ENCODE measurements at regions not wholly inside any gene's neighbourhood (a gene's known extent, or its start where the extent isn't known, plus 50 kb on each side); places are given as distances from the start of the nearest gene placed in this dataset.

DNA sequence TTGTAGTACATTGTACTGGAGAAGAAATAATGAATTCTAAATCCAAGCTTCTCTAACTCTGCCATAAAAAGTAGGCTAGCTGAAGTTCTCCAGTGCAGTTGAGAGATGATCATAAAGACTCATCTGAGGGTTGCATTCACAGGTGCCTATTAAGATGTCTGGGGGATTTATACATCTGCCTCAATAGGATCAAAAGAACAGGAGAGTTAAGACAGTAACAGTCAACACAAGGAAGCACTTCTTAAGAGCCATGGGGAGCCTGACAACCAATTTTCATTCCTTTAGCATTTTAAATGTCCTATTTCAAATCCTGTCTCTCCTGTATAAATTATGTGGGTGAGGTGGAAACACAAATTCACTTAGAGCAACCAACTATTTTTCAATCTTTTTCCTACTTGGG is 432.4 kb upstream of the NWD2 start:
- POLR2A ChIA-PET (ENCODE audit: unreplicated experiment): no interaction called here
- Histone ChIP-seq H3K9me2 (ENCODE audit: insufficient read depth) (peaks cover 3% of the 10 kb centered on the region; the same call in 1 of the 2 replicates), H3K4me1 (replicated peaks; ENCODE audit: insufficient read depth) (no peaks in the 10 kb centered on the region), H3F3A (ENCODE audit: insufficient read depth, low read depth) (no peaks in the 10 kb centered on the region), H3K4me3 (no peak overlapping the region), H3K9me3 (ENCODE audit: insufficient read depth, low read depth) (no peaks in the 10 kb centered on the region), H4K20me1 (ENCODE audit: insufficient read depth) (no peaks in the 10 kb centered on the region), H3K27me3 (ENCODE audit: insufficient read depth, low read depth) (no peaks in the 10 kb centered on the region), H2AFZ (no peak overlapping the region), H3K79me2 (ENCODE audit: low read depth) (no peaks in the 10 kb centered on the region), H3K27ac (no peak overlapping the region), H3K4me2 (no peak overlapping the region), H3K36me3 (ENCODE audit: low read depth) (no peaks in the 10 kb centered on the region)
- CTCF ChIA-PET: no interaction called here
- BruUV-seq (replicated peaks): no TSS peak
- DNase-seq: no peak
- TF ChIP-seq, protein P1, sequence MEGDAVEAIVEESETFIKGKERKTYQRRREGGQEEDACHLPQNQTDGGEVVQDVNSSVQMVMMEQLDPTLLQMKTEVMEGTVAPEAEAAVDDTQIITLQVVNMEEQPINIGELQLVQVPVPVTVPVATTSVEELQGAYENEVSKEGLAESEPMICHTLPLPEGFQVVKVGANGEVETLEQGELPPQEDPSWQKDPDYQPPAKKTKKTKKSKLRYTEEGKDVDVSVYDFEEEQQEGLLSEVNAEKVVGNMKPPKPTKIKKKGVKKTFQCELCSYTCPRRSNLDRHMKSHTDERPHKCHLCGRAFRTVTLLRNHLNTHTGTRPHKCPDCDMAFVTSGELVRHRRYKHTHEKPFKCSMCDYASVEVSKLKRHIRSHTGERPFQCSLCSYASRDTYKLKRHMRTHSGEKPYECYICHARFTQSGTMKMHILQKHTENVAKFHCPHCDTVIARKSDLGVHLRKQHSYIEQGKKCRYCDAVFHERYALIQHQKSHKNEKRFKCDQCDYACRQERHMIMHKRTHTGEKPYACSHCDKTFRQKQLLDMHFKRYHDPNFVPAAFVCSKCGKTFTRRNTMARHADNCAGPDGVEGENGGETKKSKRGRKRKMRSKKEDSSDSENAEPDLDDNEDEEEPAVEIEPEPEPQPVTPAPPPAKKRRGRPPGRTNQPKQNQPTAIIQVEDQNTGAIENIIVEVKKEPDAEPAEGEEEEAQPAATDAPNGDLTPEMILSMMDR (conservative IDR thresholded peaks at IDR 0.05): no peak
- intact Hi-C loops (cut with micrococcal nuclease; ENCODE audit: unreplicated experiment): no loop called here

DNA sequence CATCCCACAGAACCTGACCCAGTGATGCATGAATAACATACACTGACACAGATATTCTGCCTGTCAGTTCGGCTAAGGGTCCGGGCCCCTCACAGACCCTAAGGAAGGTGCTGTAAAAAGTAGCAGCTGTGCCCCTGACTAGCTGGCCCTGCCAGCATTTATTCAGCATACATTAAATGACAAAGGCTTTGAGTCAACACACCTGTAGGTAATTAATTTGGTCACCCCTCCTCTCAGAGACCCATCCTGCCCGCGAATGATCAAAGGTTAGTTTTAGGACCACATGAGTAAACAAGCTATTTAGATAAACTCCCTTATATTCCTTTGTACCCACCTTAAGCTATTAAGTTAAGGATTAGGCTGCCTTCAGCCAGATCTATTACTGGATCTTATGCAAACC is 429.0 kb upstream of the NWD2 start:
- TF ChIP-seq, protein P1 (conservative IDR thresholded peaks at IDR 0.05): no peak
- no peak for TF ChIP-seq EZH2 (IDR thresholded peaks at IDR 0.05; ENCODE audit: low read depth)
- Histone ChIP-seq H2AFZ (no peak overlapping the region), H3K36me3 (ENCODE audit: low read depth) (no peaks in the 10 kb centered on the region), H3K27ac (no peak overlapping the region), H3K27me3 (ENCODE audit: insufficient read depth, low read depth) (no peaks in the 10 kb centered on the region), H3F3A (ENCODE audit: insufficient read depth, low read depth) (no peaks in the 10 kb centered on the region), H3K4me2 (no peak overlapping the region), H3K4me3 (no peak overlapping the region), H3K9me2 (ENCODE audit: insufficient read depth) (no peaks in the 10 kb centered on the region), H3K4me1 (replicated peaks; ENCODE audit: insufficient read depth) (no peaks in the 10 kb centered on the region), H4K20me1 (ENCODE audit: insufficient read depth) (no peaks in the 10 kb centered on the region), H3K9me3 (ENCODE audit: insufficient read depth, low read depth) (no peaks in the 10 kb centered on the region), H3K79me2 (ENCODE audit: low read depth) (no peaks in the 10 kb centered on the region)
- intact Hi-C loops (cut with micrococcal nuclease; ENCODE audit: unreplicated experiment): no loop called here
- ChIA-PET CTCF (no interaction called here), POLR2A (ENCODE audit: unreplicated experiment) (no interaction called here)
- no peak for DNase-seq
- BruUV-seq (replicated peaks): no TSS peak

DNA sequence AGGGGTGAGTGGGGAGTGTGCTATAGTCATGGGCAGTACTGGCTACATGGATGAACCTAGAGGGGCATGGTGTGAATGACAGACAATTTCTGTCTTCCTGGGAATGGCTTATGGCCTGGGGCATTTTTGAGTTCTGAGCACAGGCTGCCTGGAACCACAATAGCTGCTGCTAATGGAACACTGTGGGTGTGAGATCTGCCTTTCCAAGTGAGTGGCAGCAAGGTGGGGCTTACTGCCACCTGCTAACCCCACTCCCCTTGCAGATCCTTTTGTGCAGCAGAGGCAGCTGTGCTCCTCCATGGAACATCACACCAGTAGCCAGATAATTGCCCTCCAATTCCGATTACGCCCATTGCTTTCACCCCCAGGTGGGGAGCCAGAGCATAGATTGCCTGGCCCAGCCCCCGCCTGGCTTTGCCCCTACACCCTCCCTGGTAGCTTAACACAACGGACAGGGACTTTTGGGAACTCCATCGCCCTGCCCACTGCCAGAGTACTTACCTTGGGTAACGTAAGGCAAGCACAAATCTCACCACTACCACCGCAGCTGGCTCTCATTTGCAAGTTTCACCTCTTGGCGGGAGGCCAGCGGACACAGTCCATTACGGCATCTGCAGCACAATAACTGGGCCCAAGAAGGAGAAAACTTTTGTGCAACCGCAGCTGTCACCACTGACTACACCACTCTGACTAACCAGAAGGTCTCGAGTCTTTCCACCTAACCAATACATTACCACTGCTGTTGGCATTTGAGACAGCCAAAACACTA is 421.2 kb upstream of the NWD2 start:
- ChIA-PET POLR2A (ENCODE audit: unreplicated experiment) (no interaction called here), CTCF (no interaction called here)
- H3K4me2 ChIP-seq: no peak overlapping the region
- H3K27ac ChIP-seq: no peak overlapping the region
- H3K27me3 ChIP-seq (ENCODE audit: insufficient read depth, low read depth): no peaks in the 10 kb centered on the region
- no peak overlapping the region for H3K4me3 ChIP-seq
- no peaks in the 10 kb centered on the region for H3K9me2 ChIP-seq (ENCODE audit: insufficient read depth)
- BruUV-seq (replicated peaks): no TSS peak
- H3K9me3 ChIP-seq (ENCODE audit: insufficient read depth, low read depth): no peaks in the 10 kb centered on the region
- no peak overlapping the region for H2AFZ ChIP-seq
- intact Hi-C loops (cut with micrococcal nuclease; ENCODE audit: unreplicated experiment): no loop called here
- no peaks in the 10 kb centered on the region for H3K4me1 ChIP-seq (replicated peaks; ENCODE audit: insufficient read depth)
- H3K36me3 ChIP-seq (ENCODE audit: low read depth): no peaks in the 10 kb centered on the region
- no peaks in the 10 kb centered on the region for H3K79me2 ChIP-seq (ENCODE audit: low read depth)
- DNase-seq: no peak
- no peaks in the 10 kb centered on the region for H3F3A ChIP-seq (ENCODE audit: insufficient read depth, low read depth)
- H4K20me1 ChIP-seq (ENCODE audit: insufficient read depth): no peaks in the 10 kb centered on the region
- TF ChIP-seq, protein P1 (conservative IDR thresholded peaks at IDR 0.05): no peak
- TF ChIP-seq EZH2 (IDR thresholded peaks at IDR 0.05; ENCODE audit: low read depth): no peak

All from PC-9 (cell line).